OCI-LY1 (cell line): ENCODE measurements at regions not wholly inside any gene's neighbourhood (a gene's known extent, or its start where the extent isn't known, plus 50 kb on each side); places are given as distances from the start of the nearest gene placed in this dataset.

Experiments
- CTCF ChIP-seq: fragments of 200-600 bp; sonication (generic), shearing (Covaris generic); IDR thresholded peaks from 2 replicates; pipeline ENCODE4 v1.5.1; 2017; ENCODE audit warnings: mild to moderate bottlenecking, antibody characterized with exemption, low read length, moderate library complexity, mixed read lengths
- EZH2 ChIP-seq: fragments of 200-600 bp; sonication (generic), shearing (Covaris generic); IDR thresholded peaks from 2 replicates; pipeline ENCODE4 v1.8.0; 2017; ENCODE audit warnings: borderline replicate concordance, mixed run types, mild to moderate bottlenecking, antibody characterized with exemption, low read length, moderate library complexity, mixed read lengths

- TF ChIP-seq CTCF (no peak), EZH2 (no peak)
These were observed 584.2 kb downstream of the GALR1 start for GRCh38 chr18:77833807-77834206.
